ENCODE measurements at regions not wholly inside any gene's neighbourhood (a gene's known extent, or its start where the extent isn't known, plus 50 kb on each side); places are given as distances from the start of the nearest gene placed in this dataset.
"Not testable (repeated sequence)": the region's sequence is repeated elsewhere in the genome, so short reads cannot be mapped to it uniquely, and the experiment has no call there.

GRCh38 chr12:108423486-108423885 lies 84.4 kb upstream of the CMKLR1 start:
- DNase-seq (ENCODE audit: low read depth), result no peak

GRCh38 chr12:108421082-108421481 lies 82.0 kb upstream of the CMKLR1 start:
- DNase-seq (ENCODE audit: low read depth), result not testable (repeated sequence)

DNA sequence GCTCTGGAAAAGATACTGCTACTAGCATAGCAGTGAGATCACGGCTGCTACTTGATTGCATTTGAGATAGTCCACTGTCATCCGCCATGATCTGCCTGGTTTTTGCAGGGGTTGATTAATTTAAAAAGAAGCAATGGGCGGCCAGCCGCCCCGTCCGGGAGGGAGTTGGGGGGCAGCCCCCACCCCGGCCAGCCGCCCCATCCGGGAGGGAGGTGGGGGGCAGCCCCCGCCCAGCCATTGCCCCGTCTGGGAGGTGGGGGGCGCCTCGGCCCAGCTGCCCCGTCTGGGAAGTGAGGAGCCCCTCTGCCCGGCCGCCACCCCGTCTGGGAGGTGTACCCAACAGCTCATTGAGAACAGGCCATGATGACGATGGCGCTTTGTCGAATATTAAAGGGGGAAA lies 81.3 kb upstream of the CMKLR1 start:
- DNase-seq (ENCODE audit: low read depth), result not testable (repeated sequence)

DNA sequence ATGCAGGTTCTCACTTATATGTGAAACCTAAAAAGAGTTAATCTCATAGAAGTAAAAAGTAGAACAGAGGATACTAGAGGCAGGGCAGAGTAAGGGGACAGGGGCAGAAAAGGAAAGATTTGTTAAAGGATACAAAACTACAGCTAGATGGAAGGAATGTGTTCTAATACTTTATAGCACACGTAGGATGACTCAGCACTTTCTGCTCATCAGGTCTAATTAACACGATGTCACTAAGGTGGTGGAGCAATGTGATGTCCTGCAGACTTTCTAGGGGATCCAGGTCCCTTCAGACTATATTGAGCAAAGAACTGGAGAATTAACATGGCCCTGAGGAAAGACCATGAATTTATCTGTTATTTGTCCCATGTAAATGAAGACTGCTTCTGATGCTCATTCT lies 80.8 kb upstream of the CMKLR1 start:
- no peak for DNase-seq (ENCODE audit: low read depth)

DNA sequence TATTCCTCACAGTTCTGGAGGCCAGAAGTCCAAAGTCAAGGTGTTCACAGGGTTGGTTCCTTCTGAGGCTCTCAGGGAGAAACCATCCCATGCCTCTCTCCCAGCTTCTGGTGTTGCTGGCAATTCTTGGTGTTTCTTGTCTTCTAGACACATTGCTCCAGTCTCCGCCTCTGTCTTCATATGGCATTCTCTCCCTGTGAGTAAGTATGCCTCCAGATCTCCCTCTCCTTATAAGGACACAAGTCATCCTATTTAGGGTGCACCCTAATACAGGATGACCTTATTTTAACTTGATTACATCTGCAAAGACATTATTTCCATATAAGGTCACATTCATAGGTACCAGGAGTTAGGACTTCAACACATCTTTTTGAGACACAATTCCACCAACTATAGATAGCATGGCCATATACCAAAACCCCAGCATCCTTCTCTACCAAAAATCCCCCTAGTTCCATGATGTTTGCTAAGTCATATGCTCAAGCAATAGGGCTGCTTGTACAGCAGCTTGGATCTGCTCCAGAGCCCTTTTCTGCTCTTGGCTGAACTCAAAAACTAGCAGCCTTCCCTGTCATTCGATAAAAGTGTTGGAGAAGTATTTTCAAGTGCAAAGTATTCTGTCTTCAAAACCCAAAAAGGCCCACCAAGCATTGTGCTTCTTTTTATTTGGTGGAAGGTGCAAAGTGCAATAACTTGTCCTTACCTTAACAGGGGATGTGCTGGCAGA lies 79.2 kb upstream of the CMKLR1 start:
- DNase-seq (ENCODE audit: low read depth), result no peak

- no peak for DNase-seq (ENCODE audit: low read depth)
Observed at GRCh38 chr12:108414021-108414420, 74.9 kb upstream of the CMKLR1 start.

DNA sequence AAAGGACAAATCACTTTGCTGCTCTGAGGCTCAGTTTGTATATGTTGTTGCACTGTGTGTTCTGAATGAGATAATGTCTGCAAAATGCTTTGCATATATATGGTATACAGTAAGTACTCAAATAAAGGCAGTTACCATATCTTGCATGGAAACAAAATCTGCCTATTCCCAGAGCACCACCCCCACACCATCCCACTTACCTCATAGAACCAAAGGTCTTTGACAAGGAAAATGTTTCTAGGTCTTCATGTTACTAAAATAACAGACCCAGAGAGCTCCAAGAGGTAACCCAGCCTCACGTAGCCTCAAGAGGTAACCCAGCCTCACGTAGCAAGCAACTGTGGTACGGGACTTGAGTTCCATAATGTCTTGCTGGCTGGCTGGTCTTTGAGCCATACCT lies 71.6 kb upstream of the CMKLR1 start:
- no peak for DNase-seq (ENCODE audit: low read depth)

DNA sequence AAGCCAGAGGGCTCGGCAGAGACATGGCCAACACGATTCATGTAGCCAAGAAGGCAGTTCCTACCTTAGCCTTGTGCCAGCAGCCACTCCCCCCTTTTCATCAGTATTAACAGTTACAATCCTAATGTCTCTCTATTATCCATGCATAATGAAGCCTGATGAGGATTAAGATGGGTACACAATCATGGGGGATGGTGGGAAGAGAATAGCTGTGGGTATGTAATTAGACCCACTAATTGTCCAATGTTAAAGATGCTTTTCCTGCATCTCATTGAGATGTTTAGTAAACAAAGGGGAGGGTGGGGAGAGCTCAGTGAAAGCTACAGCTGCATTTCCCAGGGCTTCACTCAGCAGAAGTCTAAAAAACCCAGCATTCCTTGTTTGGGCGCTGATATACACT lies 70.4 kb upstream of the CMKLR1 start:
- DNase-seq (ENCODE audit: low read depth), result no peak

DNA sequence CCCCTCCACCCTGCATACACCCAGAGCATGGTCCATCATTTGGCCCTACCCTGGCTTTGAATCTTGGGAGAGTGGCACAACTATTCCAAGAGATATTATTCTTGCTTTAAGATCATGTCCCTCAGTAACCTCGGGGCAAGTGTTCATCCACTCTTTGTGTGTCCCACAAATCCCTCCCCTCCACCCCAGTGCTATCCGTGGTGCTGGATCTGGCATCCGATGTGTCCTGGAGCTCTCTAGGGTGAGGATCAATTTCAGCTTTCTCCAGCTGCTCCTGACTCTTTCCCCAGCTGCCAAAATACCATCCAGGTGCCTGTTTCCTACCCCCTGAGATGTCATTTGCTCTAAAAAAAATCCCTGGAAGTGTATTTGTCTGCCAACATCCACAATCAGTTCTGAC lies 64.8 kb upstream of the CMKLR1 start:
- no peak for DNase-seq (ENCODE audit: low read depth)

- no peak for DNase-seq (ENCODE audit: low read depth)
Observed at GRCh38 chr12:108401964-108402363, 62.9 kb upstream of the CMKLR1 start.

DNA sequence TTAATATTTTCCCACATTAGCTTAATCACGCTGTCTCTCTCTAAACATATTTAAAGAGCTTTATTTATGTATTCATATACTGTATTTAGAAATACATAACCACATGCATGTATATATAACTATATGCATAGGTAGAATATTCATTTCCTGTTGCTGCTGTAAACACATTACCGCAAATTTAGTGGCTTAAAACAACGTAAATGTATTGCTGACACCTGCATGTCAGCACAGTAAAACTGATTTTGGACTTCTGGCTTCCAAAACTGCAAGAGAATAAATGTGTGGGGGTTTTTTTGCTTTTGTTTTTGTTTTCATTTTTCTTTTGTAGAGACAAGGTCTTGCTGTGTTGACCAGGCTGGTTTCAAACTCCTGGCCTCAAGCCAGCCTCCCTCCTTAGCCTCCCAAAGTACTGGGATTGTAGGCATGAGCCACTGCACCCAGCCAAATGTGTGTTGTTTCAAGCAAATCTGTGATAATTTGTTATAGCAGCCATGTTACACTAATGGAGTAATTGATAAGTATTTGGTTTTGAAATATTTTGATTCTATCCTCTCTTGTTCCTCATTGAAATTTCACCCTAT lies 61.9 kb upstream of the CMKLR1 start:
- DNase-seq (ENCODE audit: low read depth), result no peak

DNA sequence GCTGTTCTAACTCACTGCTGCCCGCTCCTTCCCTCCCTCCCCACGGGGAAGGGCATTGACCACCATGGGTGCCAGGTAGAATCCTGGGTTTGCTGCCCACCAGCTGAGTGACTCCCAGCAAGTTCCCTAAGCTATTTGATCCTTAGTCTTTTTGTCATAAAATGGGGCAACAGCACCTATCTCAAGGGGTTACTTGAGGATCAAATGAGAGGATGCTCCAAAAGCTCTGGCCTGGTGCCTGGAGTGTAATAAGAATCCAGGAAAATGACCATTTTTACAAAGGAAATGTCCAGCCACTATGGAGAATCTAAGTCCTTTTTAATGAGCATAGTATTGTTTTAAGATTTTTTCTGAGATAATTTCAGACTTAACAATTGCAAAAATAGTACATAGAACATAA lies 61.4 kb upstream of the CMKLR1 start:
- DNase-seq (ENCODE audit: low read depth), result no peak

DNA sequence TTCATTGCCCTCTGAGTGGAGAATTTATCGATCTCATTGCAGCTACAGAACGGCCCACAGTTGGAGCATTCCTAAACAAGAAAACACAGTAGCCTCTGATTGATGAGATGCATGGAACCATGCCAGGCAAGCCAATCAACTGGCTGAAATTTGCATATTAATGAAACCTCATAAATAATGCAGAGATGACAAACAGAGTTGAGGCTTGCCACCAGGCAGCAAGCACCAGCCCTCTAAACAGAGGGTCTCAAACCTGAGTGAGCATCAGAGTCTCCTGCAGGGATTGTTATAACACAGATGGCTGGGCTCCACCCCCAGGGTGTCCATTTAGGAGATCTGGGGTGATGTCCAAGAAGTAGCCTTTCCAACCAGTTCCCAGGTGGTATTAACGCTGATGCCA lies 60.9 kb upstream of the CMKLR1 start:
- DNase-seq (ENCODE audit: low read depth), result no peak

- no peak for DNase-seq (ENCODE audit: low read depth)
Observed at GRCh38 chr12:108399514-108399913, 60.4 kb upstream of the CMKLR1 start.

DNA sequence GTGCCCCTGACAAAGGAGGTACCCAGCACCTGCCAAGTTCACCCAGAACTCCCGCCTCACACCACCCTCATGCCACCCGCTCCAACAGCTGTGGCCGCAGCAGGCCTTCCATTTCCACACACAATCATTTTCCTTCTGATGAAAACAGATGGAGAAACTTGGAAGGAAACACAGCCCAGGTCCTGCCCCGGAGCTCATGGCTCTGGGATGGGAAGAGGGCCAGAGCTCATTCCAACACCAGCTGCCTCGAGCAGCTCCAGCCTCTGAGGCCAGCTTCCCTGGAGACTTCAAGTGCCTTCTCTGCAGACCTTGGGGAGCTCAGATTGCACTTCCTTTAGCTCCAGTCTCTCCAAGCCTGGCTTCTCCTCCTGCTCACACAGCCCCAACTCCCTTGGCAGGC lies 55.1 kb upstream of the CMKLR1 start:
- no peak for DNase-seq (ENCODE audit: low read depth)

DNA sequence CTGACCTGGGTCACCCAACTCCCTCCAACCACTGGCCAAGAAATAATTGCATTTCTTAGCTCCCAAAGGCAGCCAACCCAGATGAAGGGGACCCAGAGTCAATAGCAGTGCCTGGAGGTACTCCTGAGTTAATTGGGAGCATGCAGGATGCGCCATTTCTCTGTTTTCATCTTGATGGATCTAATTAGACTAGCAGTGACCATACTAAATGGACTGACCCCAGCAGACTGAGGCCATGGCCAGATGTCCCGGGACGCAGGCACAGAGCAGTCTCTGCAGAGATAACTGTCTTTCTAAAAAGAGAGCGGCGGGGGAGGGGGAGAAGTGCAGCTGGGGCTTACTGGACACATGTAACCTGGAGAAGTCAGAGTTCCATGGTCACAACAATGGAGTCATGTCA lies 53.2 kb upstream of the CMKLR1 start:
- DNase-seq (ENCODE audit: low read depth), result no peak

- DNase-seq (ENCODE audit: low read depth), result no peak
Observed at GRCh38 chr12:108390495-108391203, 51.5 kb upstream of the CMKLR1 start.

GRCh38 chr12:108389544-108389943 lies 50.4 kb upstream of the CMKLR1 start:
- DNase-seq (ENCODE audit: low read depth), result no peak
